PC-9 (cell line): ENCODE measurements at regions not wholly inside any gene's neighbourhood (a gene's known extent, or its start where the extent isn't known, plus 50 kb on each side); places are given as distances from the start of the nearest gene placed in this dataset.

Experiments used
- BruUV-seq: library from RNA; stranded (reverse); fragments of 400-500 nt; replicated peaks from 2 replicates; lab custom pipeline; 2021; lab: Mats Ljungman, UMichigan
- CTCF ChIA-PET: fragments of 300-600 bp; sonication (Branson Sonifier 250); formaldehyde crosslinking; loops from one replicate; lab custom pipeline; 2022; ENCODE audit warnings: antibody characterized with exemption; lab: Charles Lee
- POLR2A ChIA-PET: fragments of 300-600 bp; sonication (Branson Sonifier 250); formaldehyde crosslinking; loops from one replicate; lab custom pipeline; 2022; ENCODE audit warnings: antibody characterized with exemption; ENCODE audit not compliant: unreplicated experiment; lab: Charles Lee
- DNase-seq, 2 experiments: peaks; one replicate each; pipeline versions ENCODE4 v3.0.0 to v3.0.0-alpha.2; 2015 to 2022; ENCODE audit warnings: mixed read lengths in 1 of 2
- H2AFZ ChIP-seq: fragments of 200-600 bp; sonication (generic); 2 replicates; pipeline ENCODE4 v1.8.1; 2017; ENCODE audit warnings: antibody characterized with exemption
- H3F3A ChIP-seq: fragments of 200-600 bp; sonication (generic); 2 replicates; pipeline ENCODE4 v1.8.1; 2017; ENCODE audit warnings: antibody characterized with exemption, mild to moderate bottlenecking, low read depth; ENCODE audit not compliant: insufficient read depth
- H3K27ac ChIP-seq: fragments of 200-600 bp; sonication (generic); 2 replicates; pipeline ENCODE4 v1.6.1; 2016; ENCODE audit warnings: mixed run types
- H3K27me3 ChIP-seq: fragments of 200-600 bp; sonication (generic); 2 replicates; pipeline ENCODE4 v1.6.1; 2016; ENCODE audit warnings: low read depth, mixed run types; ENCODE audit not compliant: insufficient read depth
- H3K36me3 ChIP-seq: fragments of 200-600 bp; sonication (generic); 2 replicates; pipeline ENCODE4 v1.6.1; 2016; ENCODE audit warnings: low read depth, mixed run types
- H3K4me1 ChIP-seq: fragments of 200-600 bp; sonication (generic); replicated peaks from 2 replicates; pipeline ENCODE4 v1.6.1; 2016; ENCODE audit warnings: mixed run types; ENCODE audit not compliant: insufficient read depth
- H3K4me2 ChIP-seq: fragments of 200-600 bp; sonication (generic); 2 replicates; pipeline ENCODE4 v1.6.1; 2017; ENCODE audit warnings: mixed run types
- H3K4me3 ChIP-seq: fragments of 200-600 bp; sonication (generic); 2 replicates; pipeline ENCODE4 v1.6.1; 2016; ENCODE audit warnings: mixed run types
- H3K79me2 ChIP-seq: fragments of 200-600 bp; sonication (generic); 2 replicates; pipeline ENCODE4 v1.6.1; 2017; ENCODE audit warnings: low read depth, mixed run types
- H3K9me2 ChIP-seq: fragments of 200-600 bp; sonication (generic); 2 replicates; pipeline ENCODE4 v1.8.1; 2017; ENCODE audit warnings: mild to moderate bottlenecking; ENCODE audit not compliant: insufficient read depth
- H3K9me3 ChIP-seq: fragments of 200-600 bp; sonication (generic); 2 replicates; pipeline ENCODE4 v1.8.1; 2016; ENCODE audit warnings: low read depth; ENCODE audit not compliant: insufficient read depth
- H4K20me1 ChIP-seq: fragments of 200-600 bp; sonication (generic); 2 replicates; pipeline ENCODE4 v1.8.1; 2017; ENCODE audit not compliant: insufficient read depth
- CTCF ChIP-seq: fragments of 200-600 bp; sonication (generic); conservative IDR thresholded peaks from 2 replicates; pipeline ENCODE4 v1.6.1; 2017; ENCODE audit warnings: mixed run types, antibody characterized with exemption, mild to moderate bottlenecking, moderate library complexity
- EZH2 ChIP-seq: fragments of 200-600 bp; sonication (generic); IDR thresholded peaks from 2 replicates; pipeline ENCODE4 v1.8.0; 2017; ENCODE audit warnings: antibody characterized with exemption, low read depth
- intact Hi-C: fragments of 100-400 bp; cut with micrococcal nuclease; formaldehyde crosslinking; loops from one replicate; pipeline ENCODE4 v1.10.0; 2022; ENCODE audit not compliant: unreplicated experiment

GRCh38 chr7:130838738-130839137 is 104.7 kb upstream of the KLF14 start:
- ChIA-PET CTCF (no interaction called here), POLR2A (no interaction called here)
- peak in 1 of 2 experiments; percentile 78 for DNase-seq
- Histone ChIP-seq H3K27me3 (no peaks in the 10 kb centered on the region), H3K36me3 (no peaks in the 10 kb centered on the region), H3K79me2 (no peaks in the 10 kb centered on the region), H4K20me1 (no peaks in the 10 kb centered on the region), H3F3A (peaks cover 15% of the 10 kb centered on the region), H3K4me3 (no peak overlapping the region), H2AFZ (no peak overlapping the region), H3K9me2 (no peaks in the 10 kb centered on the region), H3K4me1 (peaks cover 25% of the 10 kb centered on the region), H3K9me3 (no peaks in the 10 kb centered on the region), H3K4me2 (peak overlapping the region; percentile 13; the same call in 1 of the 2 replicates), H3K27ac (peak overlapping the region; percentile 57)
- intact Hi-C loops: loop anchor here (10.0 kb wide), 1 partner anchor 1204 kb away; no protein-coding TSS in a partner anchor
- no TSS peak for BruUV-seq
- TF ChIP-seq CTCF: no peak
- no peak for TF ChIP-seq EZH2

GRCh38 chr7:130840599-130840998 is 106.6 kb upstream of the KLF14 start:
- H3K4me3 ChIP-seq: no peak overlapping the region
- no peaks in the 10 kb centered on the region for H4K20me1 ChIP-seq
- TF ChIP-seq EZH2 (no peak), CTCF (no peak)
- no peak overlapping the region for H3K27ac ChIP-seq
- ChIA-PET POLR2A (no interaction called here), CTCF (interaction anchor here (0.7 kb wide), 1 partner anchor 571 kb away, joined by 5 read pairs; no protein-coding TSS in a partner anchor)
- no TSS peak for BruUV-seq
- no peaks in the 10 kb centered on the region for H3K9me2 ChIP-seq
- intact Hi-C loops: no loop called here
- H3K4me2 ChIP-seq: no peak overlapping the region
- H3K4me1 ChIP-seq: peaks cover 28% of the 10 kb centered on the region
- peaks cover 15% of the 10 kb centered on the region for H3F3A ChIP-seq
- H3K9me3 ChIP-seq: peaks cover 3% of the 10 kb centered on the region; the same call in 1 of the 2 replicates
- H3K79me2 ChIP-seq: no peaks in the 10 kb centered on the region
- no peaks in the 10 kb centered on the region for H3K27me3 ChIP-seq
- no peak overlapping the region for H2AFZ ChIP-seq
- DNase-seq: no peak
- H3K36me3 ChIP-seq: no peaks in the 10 kb centered on the region

GRCh38 chr7:130841416-130841815 is 107.4 kb upstream of the KLF14 start:
- TF ChIP-seq EZH2 (no peak), CTCF (no peak)
- H2AFZ ChIP-seq: no peak overlapping the region
- H3K27me3 ChIP-seq: no peaks in the 10 kb centered on the region
- peaks cover 15% of the 10 kb centered on the region for H3F3A ChIP-seq
- POLR2A ChIA-PET: interaction anchor here (0.5 kb wide), 1 partner anchor 120 kb away, joined by 5 read pairs; no protein-coding TSS in a partner anchor
- CTCF ChIA-PET: no interaction called here
- H3K4me1 ChIP-seq: peaks cover 33% of the 10 kb centered on the region
- no peaks in the 10 kb centered on the region for H3K79me2 ChIP-seq
- H3K9me2 ChIP-seq: no peaks in the 10 kb centered on the region
- no peak overlapping the region for H3K27ac ChIP-seq
- H3K4me3 ChIP-seq: no peak overlapping the region
- peaks cover 3% of the 10 kb centered on the region; the same call in 1 of the 2 replicates for H3K9me3 ChIP-seq
- no peak for DNase-seq
- no peaks in the 10 kb centered on the region for H3K36me3 ChIP-seq
- no peak overlapping the region for H3K4me2 ChIP-seq
- no peaks in the 10 kb centered on the region for H4K20me1 ChIP-seq
- intact Hi-C loops: no loop called here
- no TSS peak for BruUV-seq
